ENCODE measurements at regions not wholly inside any gene's neighbourhood (a gene's known extent, or its start where the extent isn't known, plus 50 kb on each side); places are given as distances from the start of the nearest gene placed in this dataset.

DNA sequence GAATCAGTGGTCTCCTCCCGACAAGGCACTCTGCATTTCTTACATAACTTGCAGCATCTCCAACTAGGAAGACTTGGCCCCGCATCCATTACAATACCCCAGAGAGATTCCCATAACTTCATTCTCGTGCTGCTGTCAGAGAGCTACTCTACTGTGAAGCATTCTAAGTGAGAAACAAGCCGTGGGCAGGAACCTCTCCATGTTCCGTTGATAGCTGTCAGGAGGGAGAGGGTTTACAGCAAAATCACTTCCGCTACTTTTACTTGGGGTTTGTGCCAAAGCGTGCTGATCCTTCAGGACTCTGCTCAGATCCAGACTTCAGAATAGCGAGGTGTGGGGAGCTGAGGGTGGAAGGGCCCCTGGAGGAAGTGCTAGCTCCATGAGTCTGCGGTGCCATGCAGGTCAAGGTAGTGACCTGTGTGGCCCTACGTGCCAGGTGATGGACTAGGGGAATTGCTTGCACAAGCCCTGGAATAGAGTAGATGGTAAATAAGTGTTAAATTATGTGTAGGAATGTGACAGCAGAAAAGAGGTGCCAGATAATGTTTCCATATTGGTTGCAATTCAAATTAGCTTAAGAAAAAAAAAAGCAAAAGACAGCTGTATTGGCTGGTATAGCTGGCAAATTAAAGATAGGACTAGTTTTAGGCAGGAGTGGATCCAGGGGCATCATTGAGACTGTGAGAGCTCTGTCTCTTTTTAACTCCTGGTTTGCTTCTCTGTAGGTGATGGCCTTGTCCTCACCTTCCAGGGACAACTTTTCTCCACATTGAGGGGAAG, 358.5 kb upstream of the ERCC4 start:
- Histone ChIP-seq H3K36me3 (replicated peaks in 1 of 2; ENCODE audit: control insufficient read depth in 1 of 2, insufficient read depth in 2 of 2, low read length in 2 of 2) (no peaks in the 10 kb centered on the region), H3K27me3 (ENCODE audit: control insufficient read depth in 2 of 2, insufficient read depth in 2 of 2, low read length in 2 of 2) (no peaks in the 10 kb centered on the region), H3K9ac (ENCODE audit: insufficient read depth, low read length, poor library complexity, severe bottlenecking) (no peak overlapping the region), H3K4me3 (replicated peaks in 1 of 3; ENCODE audit: low read depth in 2 of 3, low read length in 3 of 3) (no peak overlapping the region), H3K9me3 (replicated peaks in 1 of 2; ENCODE audit: control insufficient read depth in 1 of 2, insufficient read depth in 1 of 2, low read length in 2 of 2) (peaks cover 0 to 3% of the 10 kb centered on the region in 2 donors), H4K20me1 (ENCODE audit: insufficient read depth, low read length) (no peaks in the 10 kb centered on the region), H2AFZ (ENCODE audit: insufficient read depth, low read depth, low read length, poor library complexity, severe bottlenecking) (no peak overlapping the region), H3K27ac (ENCODE audit: low read depth in 1 of 2, low read length in 2 of 2) (no peak overlapping the region), H3K4me2 (replicated peaks; ENCODE audit: extremely low read depth, low read length, poor library complexity, severe bottlenecking) (no peak overlapping the region), H3K79me2 (ENCODE audit: insufficient read depth, low read length) (no peaks in the 10 kb centered on the region), H3K4me1 (ENCODE audit: control insufficient read depth in 1 of 2, insufficient read depth in 2 of 2, low read length in 2 of 2) (no peaks in the 10 kb centered on the region)
- intact Hi-C loops (cut with micrococcal nuclease) = no loop called here
- Mint-ChIP-seq H3K4me3 (no peak overlapping the region), H3K4me1 (no peaks in the 10 kb centered on the region), H3K36me3 (no peaks in the 10 kb centered on the region), H3K9me3 (peaks cover 2 to 12% (median 5%) of the 10 kb centered on the region in 7 donors), H3K27me3 (ENCODE audit: low read depth in 3 of 3) (peaks cover 0 to 2% (median 0%) of the 10 kb centered on the region in 3 donors), H3K27ac (no peak overlapping the region)
- DNase-seq = no peak
- TF ChIP-seq, protein P1, sequence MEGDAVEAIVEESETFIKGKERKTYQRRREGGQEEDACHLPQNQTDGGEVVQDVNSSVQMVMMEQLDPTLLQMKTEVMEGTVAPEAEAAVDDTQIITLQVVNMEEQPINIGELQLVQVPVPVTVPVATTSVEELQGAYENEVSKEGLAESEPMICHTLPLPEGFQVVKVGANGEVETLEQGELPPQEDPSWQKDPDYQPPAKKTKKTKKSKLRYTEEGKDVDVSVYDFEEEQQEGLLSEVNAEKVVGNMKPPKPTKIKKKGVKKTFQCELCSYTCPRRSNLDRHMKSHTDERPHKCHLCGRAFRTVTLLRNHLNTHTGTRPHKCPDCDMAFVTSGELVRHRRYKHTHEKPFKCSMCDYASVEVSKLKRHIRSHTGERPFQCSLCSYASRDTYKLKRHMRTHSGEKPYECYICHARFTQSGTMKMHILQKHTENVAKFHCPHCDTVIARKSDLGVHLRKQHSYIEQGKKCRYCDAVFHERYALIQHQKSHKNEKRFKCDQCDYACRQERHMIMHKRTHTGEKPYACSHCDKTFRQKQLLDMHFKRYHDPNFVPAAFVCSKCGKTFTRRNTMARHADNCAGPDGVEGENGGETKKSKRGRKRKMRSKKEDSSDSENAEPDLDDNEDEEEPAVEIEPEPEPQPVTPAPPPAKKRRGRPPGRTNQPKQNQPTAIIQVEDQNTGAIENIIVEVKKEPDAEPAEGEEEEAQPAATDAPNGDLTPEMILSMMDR (IDR thresholded peaks at IDR 0.05) = no peak
- 89% methylated on average over 9 of the region's 10 CpGs for WGBS (ENCODE audit: insufficient coverage)

DNA sequence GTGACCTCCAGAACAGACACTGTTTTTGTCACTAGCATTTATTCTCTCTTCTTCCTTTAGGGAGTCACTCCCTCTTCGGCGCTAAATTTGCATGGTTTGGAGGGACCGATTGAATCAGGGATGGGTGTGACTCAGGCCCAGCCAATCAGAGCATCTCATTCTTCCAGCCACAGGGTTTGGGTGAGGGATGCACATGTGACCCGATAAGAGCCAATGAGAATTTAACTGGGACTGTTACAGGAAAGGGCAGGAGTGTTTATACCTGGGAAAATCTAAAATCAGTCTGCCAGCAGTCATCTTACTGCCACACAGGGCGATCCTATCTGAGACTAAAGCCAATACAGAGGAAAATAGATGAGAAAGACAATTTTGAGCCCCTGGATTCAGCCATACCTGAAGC, 351.2 kb upstream of the ERCC4 start:
- H3K9me3 Mint-ChIP-seq = peaks cover 2 to 8% (median 6%) of the 10 kb centered on the region in 7 donors
- Histone ChIP-seq H3K27ac (ENCODE audit: low read depth in 1 of 2, low read length in 2 of 2) (no peak overlapping the region), H3K36me3 (replicated peaks in 1 of 2; ENCODE audit: control insufficient read depth in 1 of 2, insufficient read depth in 2 of 2, low read length in 2 of 2) (no peaks in the 10 kb centered on the region), H3K4me3 (replicated peaks in 1 of 3; ENCODE audit: low read depth in 2 of 3, low read length in 3 of 3) (no peak overlapping the region), H3K4me1 (ENCODE audit: control insufficient read depth in 1 of 2, insufficient read depth in 2 of 2, low read length in 2 of 2) (no peaks in the 10 kb centered on the region), H3K4me2 (replicated peaks; ENCODE audit: extremely low read depth, low read length, poor library complexity, severe bottlenecking) (no peak overlapping the region), H2AFZ (ENCODE audit: insufficient read depth, low read depth, low read length, poor library complexity, severe bottlenecking) (no peak overlapping the region), H4K20me1 (ENCODE audit: insufficient read depth, low read length) (no peaks in the 10 kb centered on the region), H3K9me3 (replicated peaks in 1 of 2; ENCODE audit: control insufficient read depth in 1 of 2, insufficient read depth in 1 of 2, low read length in 2 of 2) (peaks cover 0 to 3% of the 10 kb centered on the region in 2 donors), H3K27me3 (ENCODE audit: control insufficient read depth in 2 of 2, insufficient read depth in 2 of 2, low read length in 2 of 2) (no peaks in the 10 kb centered on the region), H3K9ac (ENCODE audit: insufficient read depth, low read length, poor library complexity, severe bottlenecking) (no peak overlapping the region), H3K79me2 (ENCODE audit: insufficient read depth, low read length) (no peaks in the 10 kb centered on the region)
- H3K4me1 Mint-ChIP-seq = no peaks in the 10 kb centered on the region
- no peaks in the 10 kb centered on the region for H3K36me3 Mint-ChIP-seq
- H3K27me3 Mint-ChIP-seq (ENCODE audit: low read depth in 3 of 3) = peaks cover 0 to 4% (median 0%) of the 10 kb centered on the region in 3 donors
- TF ChIP-seq, protein P1 (IDR thresholded peaks at IDR 0.05) = no peak
- H3K27ac Mint-ChIP-seq = no peak overlapping the region
- intact Hi-C loops (cut with micrococcal nuclease) = no loop called here
- no peak overlapping the region for H3K4me3 Mint-ChIP-seq
- no CpG with 5 or more reads among the region's 5 CpGs for WGBS (ENCODE audit: insufficient coverage)
- no peak for DNase-seq

Measured in CD14-positive monocyte (primary cell).